ENCODE measurements at regions not wholly inside any gene's neighbourhood (a gene's known extent, or its start where the extent isn't known, plus 50 kb on each side); places are given as distances from the start of the nearest gene placed in this dataset.

GRCh38 chr14:104316121-104316722 lies 177.8 kb downstream of the KIF26A start:
- TF ChIP-seq CEBPB (IDR thresholded peaks at IDR 0.05) (no peak), MYC (IDR thresholded peaks at IDR 0.05; ENCODE audit: borderline replicate concordance, low read length) (no peak), CBX2 (IDR thresholded peaks at IDR 0.05; ENCODE audit: borderline replicate concordance, low read depth) (no peak), HOXB5 (CRISPR knock-in tag; IDR thresholded peaks at IDR 0.05) (no peak), CTCF (IDR thresholded peaks at IDR 0.05) (no peak)

All from A549 (cell line).